Mesendoderm (in vitro differentiated cells): ENCODE measurements at regions not wholly inside any gene's neighbourhood (a gene's known extent, or its start where the extent isn't known, plus 50 kb on each side); places are given as distances from the start of the nearest gene placed in this dataset.

Experiments used
- DNase-seq: peaks from one replicate; pipeline ENCODE4 v3.0.0; 2013
- H2AK5ac ChIP-seq: 2 replicates; pipeline ENCODE4 v1.6.1; 2013; ENCODE audit warnings: low read length, inconsistent platforms
- H2BK120ac ChIP-seq: 2 replicates; pipeline ENCODE4 v1.6.1; 2013; ENCODE audit warnings: low read depth, mild to moderate bottlenecking, low read length, moderate library complexity, mixed read lengths
- H2BK15ac ChIP-seq: replicated peaks from 2 replicates; pipeline ENCODE4 v1.6.1; 2013; ENCODE audit warnings: low read depth, mild to moderate bottlenecking, moderate library complexity
- H2BK5ac ChIP-seq: 2 replicates; pipeline ENCODE4 v1.6.1; 2013; ENCODE audit warnings: low read length, inconsistent platforms
- H3K18ac ChIP-seq: 2 replicates; pipeline ENCODE4 v1.6.1; 2013; ENCODE audit warnings: mild to moderate bottlenecking, low read length, mixed read lengths
- H3K23ac ChIP-seq: one replicate; pipeline ENCODE4 v1.6.1; 2013; ENCODE audit warnings: low read length
- H3K27ac ChIP-seq: 2 replicates; pipeline ENCODE4 v1.5.1; 2013; ENCODE audit warnings: low read depth, mild to moderate bottlenecking, inconsistent platforms, low read length, moderate library complexity
- H3K27me3 ChIP-seq: 2 replicates; pipeline ENCODE4 v1.6.1; 2013; ENCODE audit warnings: low read length, control low read depth, mild to moderate bottlenecking, inconsistent platforms; ENCODE audit not compliant: insufficient read depth, poor library complexity
- H3K36me3 ChIP-seq: 2 replicates; pipeline ENCODE4 v1.6.1; 2013; ENCODE audit warnings: low read length, inconsistent platforms; ENCODE audit not compliant: control insufficient read depth, insufficient read depth
- H3K4ac ChIP-seq: one replicate; pipeline ENCODE4 v1.6.1; 2013; ENCODE audit warnings: low read depth, mild to moderate bottlenecking, low read length, moderate library complexity
- H3K4me1 ChIP-seq: 2 replicates; pipeline ENCODE4 v1.6.1; 2013; ENCODE audit warnings: low read depth, low read length, inconsistent platforms; ENCODE audit not compliant: control insufficient read depth
- H3K4me2 ChIP-seq: 2 replicates; pipeline ENCODE4 v1.6.1; 2013; ENCODE audit warnings: low read length
- H3K4me3 ChIP-seq: 2 replicates; pipeline ENCODE4 v1.5.1; 2013; ENCODE audit warnings: mild to moderate bottlenecking, low read length
- H3K56ac ChIP-seq: one replicate; pipeline ENCODE4 v1.6.1; 2013; ENCODE audit warnings: low read length
- H3K79me1 ChIP-seq: 2 replicates; pipeline ENCODE4 v1.6.1; 2013; ENCODE audit warnings: low read length, inconsistent platforms
- H3K79me2 ChIP-seq: 2 replicates; pipeline ENCODE4 v1.6.1; 2013; ENCODE audit warnings: mild to moderate bottlenecking, low read length; ENCODE audit not compliant: control insufficient read depth, insufficient read depth
- H3K9ac ChIP-seq: 2 replicates; pipeline ENCODE4 v1.6.1; 2013; ENCODE audit warnings: low read length, inconsistent platforms
- H4K5ac ChIP-seq: one replicate; pipeline ENCODE4 v1.6.1; 2013; ENCODE audit warnings: low read length
- H4K8ac ChIP-seq: one replicate; pipeline ENCODE4 v1.6.1; 2013; ENCODE audit warnings: low read depth, mild to moderate bottlenecking, control low read depth, low read length, moderate library complexity
- WGBS: extraction: QIAGEN DNeasy Blood & Tissue Kit; methylation state at CpG from one replicate; pipeline ENCODE4 v1.1.7; 2013; ENCODE audit warnings: low lambda C conversion rate, missing lambda C conversion rate; ENCODE audit not compliant: insufficient coverage; ENCODE audit errors: extremely low coverage; 5-methylcytosine and 5-hydroxymethylcytosine counted together

GRCh38 chr9:109830545-109830944 is 50.5 kb downstream of the PALM2AKAP2 start:
- no peak overlapping the region for H3K56ac ChIP-seq
- no CpG with 5 or more reads among the region's 5 CpGs for WGBS
- DNase-seq = no peak
- no peaks in the 10 kb centered on the region for H3K79me2 ChIP-seq
- no peak overlapping the region for H2BK5ac ChIP-seq
- no peaks in the 10 kb centered on the region for H3K79me1 ChIP-seq
- no peak overlapping the region for H4K8ac ChIP-seq
- no peak overlapping the region for H2AK5ac ChIP-seq
- no peak overlapping the region for H4K5ac ChIP-seq
- no peak overlapping the region for H2BK120ac ChIP-seq
- no peak overlapping the region for H3K4me3 ChIP-seq
- no peaks in the 10 kb centered on the region for H3K27me3 ChIP-seq
- peaks cover 2% of the 10 kb centered on the region for H3K4me1 ChIP-seq
- no peak overlapping the region for H3K4me2 ChIP-seq
- no peak overlapping the region for H2BK15ac ChIP-seq
- no peak overlapping the region for H3K27ac ChIP-seq
- no peak overlapping the region for H3K23ac ChIP-seq
- no peaks in the 10 kb centered on the region for H3K36me3 ChIP-seq
- H3K4ac ChIP-seq = no peak overlapping the region
- H3K18ac ChIP-seq = no peak overlapping the region
- H3K9ac ChIP-seq = no peak overlapping the region

- H2AK5ac ChIP-seq = no peak overlapping the region
- H3K4me2 ChIP-seq = no peak overlapping the region
Measured at GRCh38 chr9:109831998-109832658, 52.1 kb downstream of the PALM2AKAP2 start.

GRCh38 chr9:109834855-109835254 is 54.9 kb downstream of the PALM2AKAP2 start:
- no peak overlapping the region for H2BK120ac ChIP-seq
- no peak overlapping the region for H2AK5ac ChIP-seq
- no peaks in the 10 kb centered on the region for H3K27me3 ChIP-seq
- H3K56ac ChIP-seq = no peak overlapping the region
- H2BK5ac ChIP-seq = no peak overlapping the region
- H3K4me3 ChIP-seq = no peak overlapping the region
- H3K79me1 ChIP-seq = no peaks in the 10 kb centered on the region
- no peaks in the 10 kb centered on the region for H3K36me3 ChIP-seq
- no peaks in the 10 kb centered on the region for H3K4me1 ChIP-seq
- H3K4me2 ChIP-seq = no peak overlapping the region
- H3K27ac ChIP-seq = no peak overlapping the region
- no CpG with 5 or more reads among the region's 2 CpGs for WGBS
- DNase-seq = no peak
- no peak overlapping the region for H3K18ac ChIP-seq
- no peak overlapping the region for H3K4ac ChIP-seq
- no peak overlapping the region for H3K23ac ChIP-seq
- no peak overlapping the region for H4K8ac ChIP-seq
- no peak overlapping the region for H4K5ac ChIP-seq
- H3K79me2 ChIP-seq = no peaks in the 10 kb centered on the region
- no peak overlapping the region for H3K9ac ChIP-seq
- H2BK15ac ChIP-seq = no peak overlapping the region

More at GRCh38 chr9:109831998-109832658, 52.1 kb downstream of the PALM2AKAP2 start:
- Histone ChIP-seq H3K9ac (no peak overlapping the region), H4K5ac (no peak overlapping the region), H3K4me1 (no peaks in the 10 kb centered on the region), H3K79me1 (no peaks in the 10 kb centered on the region), H3K36me3 (no peaks in the 10 kb centered on the region), H3K23ac (no peak overlapping the region), H2BK5ac (no peak overlapping the region), H3K4ac (no peak overlapping the region), H2BK120ac (no peak overlapping the region), H3K27ac (no peak overlapping the region), H4K8ac (no peak overlapping the region), H2BK15ac (no peak overlapping the region), H3K18ac (no peak overlapping the region), H3K56ac (no peak overlapping the region), H3K79me2 (no peaks in the 10 kb centered on the region), H3K4me3 (no peak overlapping the region), H3K27me3 (no peaks in the 10 kb centered on the region)
- DNase-seq = no peak
- no CpG with 5 or more reads among the region's 6 CpGs for WGBS

DNA sequence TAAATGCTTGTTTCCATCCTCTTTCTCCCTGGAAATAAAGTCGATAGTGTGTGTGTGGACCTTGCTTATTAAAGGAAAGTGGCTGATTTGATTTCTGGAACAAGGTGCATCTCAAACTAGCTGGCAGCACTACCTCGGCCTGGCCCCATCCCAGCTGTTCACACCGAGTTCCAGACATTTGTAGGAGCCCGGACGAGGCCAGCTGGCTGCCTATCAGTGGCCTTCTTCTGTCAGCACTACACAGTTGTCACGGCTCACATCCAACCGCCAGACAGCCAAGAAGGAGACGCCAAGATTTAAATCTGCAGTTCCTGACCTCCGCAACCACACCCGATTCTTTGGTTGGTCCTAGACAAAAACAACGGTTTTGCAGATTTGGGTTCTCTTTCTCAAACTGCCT is 63.6 kb downstream of the PALM2AKAP2 start:
- Histone ChIP-seq H2BK15ac (no peak overlapping the region), H3K79me1 (no peaks in the 10 kb centered on the region), H3K79me2 (no peaks in the 10 kb centered on the region), H2BK120ac (no peak overlapping the region), H3K27me3 (no peaks in the 10 kb centered on the region), H3K4me2 (no peak overlapping the region), H2AK5ac (no peak overlapping the region), H3K4me3 (no peak overlapping the region), H4K8ac (no peak overlapping the region), H3K23ac (no peak overlapping the region), H3K18ac (no peak overlapping the region), H3K4ac (no peak overlapping the region), H2BK5ac (no peak overlapping the region), H4K5ac (no peak overlapping the region), H3K27ac (no peak overlapping the region), H3K9ac (no peak overlapping the region), H3K36me3 (no peaks in the 10 kb centered on the region), H3K4me1 (no peaks in the 10 kb centered on the region), H3K56ac (no peak overlapping the region)
- WGBS = no CpG with 5 or more reads among the region's 11 CpGs
- no peak for DNase-seq

- Histone ChIP-seq H2BK120ac (no peak overlapping the region), H4K8ac (no peak overlapping the region), H3K18ac (no peak overlapping the region), H3K4me2 (no peak overlapping the region), H3K27ac (no peak overlapping the region), H3K79me2 (no peaks in the 10 kb centered on the region), H2AK5ac (no peak overlapping the region), H3K4ac (no peak overlapping the region), H3K27me3 (no peaks in the 10 kb centered on the region), H3K4me1 (no peaks in the 10 kb centered on the region), H2BK5ac (no peak overlapping the region), H3K56ac (no peak overlapping the region), H3K9ac (no peak overlapping the region), H3K36me3 (no peaks in the 10 kb centered on the region), H3K79me1 (no peaks in the 10 kb centered on the region), H2BK15ac (no peak overlapping the region), H4K5ac (no peak overlapping the region), H3K23ac (no peak overlapping the region), H3K4me3 (no peak overlapping the region)
- WGBS = no CpG with 5 or more reads among the region's 2 CpGs
- DNase-seq = no peak
Measured at GRCh38 chr9:109845226-109845625, 65.2 kb downstream of the PALM2AKAP2 start.

- H3K79me2 ChIP-seq = no peaks in the 10 kb centered on the region
- H3K4ac ChIP-seq = no peak overlapping the region
- H3K79me1 ChIP-seq = no peaks in the 10 kb centered on the region
- H3K27me3 ChIP-seq = no peaks in the 10 kb centered on the region
- no peak overlapping the region for H4K8ac ChIP-seq
- H3K23ac ChIP-seq = no peak overlapping the region
- H3K9ac ChIP-seq = no peak overlapping the region
- no peak overlapping the region for H3K4me3 ChIP-seq
- no peak overlapping the region for H3K18ac ChIP-seq
- H3K4me2 ChIP-seq = no peak overlapping the region
- no peak overlapping the region for H2BK15ac ChIP-seq
- H2BK120ac ChIP-seq = no peak overlapping the region
- H3K27ac ChIP-seq = no peak overlapping the region
- WGBS = no CpG with 5 or more reads among the region's 4 CpGs
- H2BK5ac ChIP-seq = no peak overlapping the region
- H3K56ac ChIP-seq = no peak overlapping the region
- no peaks in the 10 kb centered on the region for H3K4me1 ChIP-seq
- H2AK5ac ChIP-seq = no peak overlapping the region
- DNase-seq = no peak
- no peaks in the 10 kb centered on the region for H3K36me3 ChIP-seq
- no peak overlapping the region for H4K5ac ChIP-seq
Measured at GRCh38 chr9:109846776-109847175, 66.8 kb downstream of the PALM2AKAP2 start.
